ELF-1 (cell line): ENCODE measurements at regions not wholly inside any gene's neighbourhood (a gene's known extent, or its start where the extent isn't known, plus 50 kb on each side); places are given as distances from the start of the nearest gene placed in this dataset.

Experiments
- DNase-seq: peaks from one replicate; pipeline ENCODE4 v3.0.0-alpha.2; 2016; ENCODE audit warnings: low read depth, low spot score

- no peak for DNase-seq
Observed at GRCh38 chr10:23643111-23643780, 204.4 kb downstream of the OTUD1 start.

- DNase-seq, result no peak
Observed at GRCh38 chr10:23648618-23649017, 209.7 kb downstream of the OTUD1 start.

GRCh38 chr10:23656735-23657134, 217.9 kb downstream of the OTUD1 start:
- peak; percentile 3 for DNase-seq

- DNase-seq, result no peak
Observed at GRCh38 chr10:23657677-23658076, 218.8 kb downstream of the OTUD1 start.

GRCh38 chr10:23671866-23672265, 233.0 kb downstream of the OTUD1 start:
- DNase-seq, result peak; percentile 85

- DNase-seq, result no peak
Observed at GRCh38 chr10:23675585-23675984, 236.7 kb downstream of the OTUD1 start.

- no peak for DNase-seq
Observed at GRCh38 chr10:23676296-23676695, 237.4 kb downstream of the OTUD1 start.

- DNase-seq, result no peak
Observed at GRCh38 chr10:23686722-23687121, 247.8 kb downstream of the OTUD1 start.

- DNase-seq, result no peak
Observed at GRCh38 chr10:23692736-23693135, 253.9 kb downstream of the OTUD1 start.

- DNase-seq, result peak; percentile 64
Observed at GRCh38 chr10:23693501-23693901, 254.6 kb downstream of the OTUD1 start.

GRCh38 chr10:23693925-23694324, 255.1 kb downstream of the OTUD1 start:
- DNase-seq, result peak; percentile 22

- peak; percentile 58 for DNase-seq
Observed at GRCh38 chr10:23694446-23694920, 255.6 kb downstream of the OTUD1 start.

GRCh38 chr10:23694921-23695824, 256.3 kb downstream of the OTUD1 start:
- DNase-seq, result peak; percentile 52

- peak; percentile 14 for DNase-seq
Observed at GRCh38 chr10:23695825-23696420, 257.0 kb downstream of the OTUD1 start.

- DNase-seq, result no peak
Observed at GRCh38 chr10:23696476-23696875, 257.6 kb downstream of the OTUD1 start.

- DNase-seq, result peak; percentile 85
Observed at GRCh38 chr10:23702977-23703414, 264.1 kb downstream of the OTUD1 start.

- no peak for DNase-seq
Observed at GRCh38 chr10:23715363-23715762, 276.5 kb downstream of the OTUD1 start.

GRCh38 chr10:23717913-23718312, 279.0 kb downstream of the OTUD1 start:
- no peak for DNase-seq

- DNase-seq, result no peak
Observed at GRCh38 chr10:23718946-23719345, 280.1 kb downstream of the OTUD1 start.

GRCh38 chr10:23723796-23724195, 284.9 kb downstream of the OTUD1 start:
- DNase-seq, result no peak

GRCh38 chr10:23725548-23725947, 286.7 kb downstream of the OTUD1 start:
- DNase-seq, result no peak

- no peak for DNase-seq
Observed at GRCh38 chr10:23742368-23742767, 303.5 kb downstream of the OTUD1 start.
